ENCODE measurements at regions not wholly inside any gene's neighbourhood (a gene's known extent, or its start where the extent isn't known, plus 50 kb on each side); places are given as distances from the start of the nearest gene placed in this dataset.

GRCh38 chr2:79393806-79394484 lies 118.9 kb upstream of the CTNNA2 start:
- WGBS, 2 experiments = 60% methylated on average over 8 to 9 of the region's 9 CpGs
- peaks cover 14% of the 10 kb centered on the region for H3K4me1 ChIP-seq (ENCODE audit: control insufficient read depth, insufficient read depth, low read length)
- no peaks in the 10 kb centered on the region for H3K36me3 ChIP-seq (ENCODE audit: control insufficient read depth, insufficient read depth, low read length)
- no peaks in the 10 kb centered on the region for H3K9me3 ChIP-seq (ENCODE audit: control insufficient read depth, low read length)
- H3K27me3 ChIP-seq (ENCODE audit: control insufficient read depth, insufficient read depth, low read length, poor library complexity, severe bottlenecking) = no peaks in the 10 kb centered on the region
- H3K27ac ChIP-seq (ENCODE audit: insufficient read depth, low read depth, low read length, poor library complexity, severe bottlenecking) = peak overlapping the region; percentile 96
- no peak overlapping the region for H3K4me3 ChIP-seq (ENCODE audit: insufficient read depth, low read depth, low read length)

DNA sequence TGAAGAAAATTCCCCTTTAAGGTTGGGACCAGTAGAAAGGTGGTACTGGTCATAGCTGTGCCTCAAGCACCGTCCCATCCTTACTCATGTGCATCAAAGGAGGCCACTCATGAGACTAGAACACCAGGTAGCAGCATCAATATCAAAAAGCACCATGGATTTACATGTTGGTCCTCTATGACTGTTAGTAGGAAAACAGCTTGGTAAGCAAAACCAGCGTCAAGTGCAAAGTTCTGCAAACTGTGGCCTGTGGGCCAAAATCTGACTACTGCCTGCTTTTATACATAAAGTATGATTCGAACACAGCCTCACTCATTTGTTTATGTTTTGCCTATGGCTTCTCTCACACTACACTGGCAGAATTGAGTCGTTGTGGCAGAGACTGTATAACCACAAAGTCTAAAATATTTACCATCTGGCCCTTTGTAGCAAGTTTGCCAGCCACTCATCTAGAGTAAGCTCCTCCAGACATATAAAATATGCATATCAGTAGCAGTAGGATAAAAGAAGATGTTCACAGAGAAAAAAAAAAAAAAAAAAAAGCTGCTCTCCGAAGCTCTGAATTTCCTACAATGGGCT lies 119.7 kb upstream of the CTNNA2 start:
- Histone ChIP-seq H3K27me3 (ENCODE audit: control insufficient read depth, insufficient read depth, low read length, poor library complexity, severe bottlenecking) (no peaks in the 10 kb centered on the region), H3K36me3 (ENCODE audit: control insufficient read depth, insufficient read depth, low read length) (no peaks in the 10 kb centered on the region), H3K9me3 (ENCODE audit: control insufficient read depth, low read length) (no peaks in the 10 kb centered on the region), H3K27ac (ENCODE audit: insufficient read depth, low read depth, low read length, poor library complexity, severe bottlenecking) (peak overlapping the region; percentile 96), H3K4me3 (ENCODE audit: insufficient read depth, low read depth, low read length) (no peak overlapping the region), H3K4me1 (ENCODE audit: control insufficient read depth, insufficient read depth, low read length) (peaks cover 14% of the 10 kb centered on the region)
- WGBS, 2 experiments = 89 to 98% methylated on average over 4 to 5 of the region's 5 CpGs

- no peak overlapping the region for H3K4me3 ChIP-seq (ENCODE audit: insufficient read depth, low read depth, low read length)
- no peaks in the 10 kb centered on the region for H3K9me3 ChIP-seq (ENCODE audit: control insufficient read depth, low read length)
- no peaks in the 10 kb centered on the region for H3K36me3 ChIP-seq (ENCODE audit: control insufficient read depth, insufficient read depth, low read length)
- H3K4me1 ChIP-seq (ENCODE audit: control insufficient read depth, insufficient read depth, low read length) = peaks cover 11% of the 10 kb centered on the region
- WGBS, 2 experiments = 100% methylated on average over 1 of the region's 3 CpGs
- H3K27ac ChIP-seq (ENCODE audit: insufficient read depth, low read depth, low read length, poor library complexity, severe bottlenecking) = no peak overlapping the region
- H3K27me3 ChIP-seq (ENCODE audit: control insufficient read depth, insufficient read depth, low read length, poor library complexity, severe bottlenecking) = no peaks in the 10 kb centered on the region
Observed at GRCh38 chr2:79389481-79389880, 123.4 kb upstream of the CTNNA2 start.

DNA sequence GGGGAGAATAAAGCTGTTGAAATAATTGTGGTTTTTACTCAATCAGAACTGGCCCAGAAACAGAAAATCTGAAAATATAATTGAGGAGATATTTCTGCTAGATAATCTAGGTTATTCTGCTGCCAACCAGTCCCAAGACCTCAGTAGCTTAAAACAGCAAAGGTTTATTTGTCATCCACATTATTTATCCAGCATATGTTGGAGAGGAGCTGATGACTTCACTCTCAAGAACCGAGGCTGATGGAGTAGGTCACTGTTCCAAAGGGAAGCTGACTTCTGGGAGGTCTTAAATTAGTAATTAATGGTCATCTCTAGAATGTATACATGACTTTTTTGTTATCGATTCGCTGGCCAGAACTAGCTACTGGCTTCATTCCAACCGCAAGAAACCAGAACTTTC lies 124.8 kb upstream of the CTNNA2 start:
- no peaks in the 10 kb centered on the region for H3K27me3 ChIP-seq (ENCODE audit: control insufficient read depth, insufficient read depth, low read length, poor library complexity, severe bottlenecking)
- H3K4me1 ChIP-seq (ENCODE audit: control insufficient read depth, insufficient read depth, low read length) = peaks cover 2% of the 10 kb centered on the region
- H3K27ac ChIP-seq (ENCODE audit: insufficient read depth, low read depth, low read length, poor library complexity, severe bottlenecking) = no peak overlapping the region
- H3K4me3 ChIP-seq (ENCODE audit: insufficient read depth, low read depth, low read length) = no peak overlapping the region
- 90 to 98% methylated on average over 3 to 4 of the region's 4 CpGs for WGBS, 2 experiments
- no peaks in the 10 kb centered on the region for H3K9me3 ChIP-seq (ENCODE audit: control insufficient read depth, low read length)
- H3K36me3 ChIP-seq (ENCODE audit: control insufficient read depth, insufficient read depth, low read length) = no peaks in the 10 kb centered on the region

GRCh38 chr2:79387431-79387830 lies 125.4 kb upstream of the CTNNA2 start:
- Histone ChIP-seq H3K36me3 (ENCODE audit: control insufficient read depth, insufficient read depth, low read length) (no peaks in the 10 kb centered on the region), H3K27me3 (ENCODE audit: control insufficient read depth, insufficient read depth, low read length, poor library complexity, severe bottlenecking) (no peaks in the 10 kb centered on the region), H3K4me3 (ENCODE audit: insufficient read depth, low read depth, low read length) (no peak overlapping the region), H3K27ac (ENCODE audit: insufficient read depth, low read depth, low read length, poor library complexity, severe bottlenecking) (no peak overlapping the region), H3K9me3 (ENCODE audit: control insufficient read depth, low read length) (no peaks in the 10 kb centered on the region), H3K4me1 (ENCODE audit: control insufficient read depth, insufficient read depth, low read length) (no peaks in the 10 kb centered on the region)
- WGBS, 2 experiments = 93 to 95% methylated on average over 4 of the region's 4 CpGs

DNA sequence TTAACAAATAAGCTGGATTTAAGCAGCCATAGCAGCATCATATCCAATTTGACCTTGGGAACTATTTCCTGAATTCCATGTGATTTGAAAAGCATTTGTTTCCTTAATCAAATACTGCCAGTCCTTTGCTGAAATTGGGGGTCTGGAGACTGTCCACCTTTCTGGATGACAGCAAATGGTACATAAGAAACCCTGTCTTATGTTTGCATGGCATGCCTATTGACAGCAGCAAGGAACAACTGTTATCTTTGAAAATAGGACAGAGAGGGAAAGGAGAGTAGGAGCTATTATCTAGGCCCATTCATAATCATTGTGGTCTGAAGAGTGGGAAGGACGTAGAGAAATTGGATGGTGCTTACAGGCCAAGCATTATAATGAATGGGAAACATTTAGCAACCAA lies 129.2 kb upstream of the CTNNA2 start:
- no peaks in the 10 kb centered on the region for H3K36me3 ChIP-seq (ENCODE audit: control insufficient read depth, insufficient read depth, low read length)
- H3K27ac ChIP-seq (ENCODE audit: insufficient read depth, low read depth, low read length, poor library complexity, severe bottlenecking) = no peak overlapping the region
- no peak overlapping the region for H3K4me3 ChIP-seq (ENCODE audit: insufficient read depth, low read depth, low read length)
- H3K9me3 ChIP-seq (ENCODE audit: control insufficient read depth, low read length) = no peaks in the 10 kb centered on the region
- WGBS, 2 experiments = 77 to 96% methylated on average over 1 of the region's 1 CpG
- no peaks in the 10 kb centered on the region for H3K4me1 ChIP-seq (ENCODE audit: control insufficient read depth, insufficient read depth, low read length)
- H3K27me3 ChIP-seq (ENCODE audit: control insufficient read depth, insufficient read depth, low read length, poor library complexity, severe bottlenecking) = no peaks in the 10 kb centered on the region

GRCh38 chr2:79375817-79376216 lies 137.0 kb upstream of the CTNNA2 start:
- no peak overlapping the region for H3K27ac ChIP-seq (ENCODE audit: insufficient read depth, low read depth, low read length, poor library complexity, severe bottlenecking)
- H3K4me1 ChIP-seq (ENCODE audit: control insufficient read depth, insufficient read depth, low read length) = peaks cover 14% of the 10 kb centered on the region
- H3K36me3 ChIP-seq (ENCODE audit: control insufficient read depth, insufficient read depth, low read length) = no peaks in the 10 kb centered on the region
- H3K4me3 ChIP-seq (ENCODE audit: insufficient read depth, low read depth, low read length) = no peak overlapping the region
- WGBS, 2 experiments = 96 to 97% methylated on average over 4 of the region's 4 CpGs
- H3K27me3 ChIP-seq (ENCODE audit: control insufficient read depth, insufficient read depth, low read length, poor library complexity, severe bottlenecking) = no peaks in the 10 kb centered on the region
- no peaks in the 10 kb centered on the region for H3K9me3 ChIP-seq (ENCODE audit: control insufficient read depth, low read length)

DNA sequence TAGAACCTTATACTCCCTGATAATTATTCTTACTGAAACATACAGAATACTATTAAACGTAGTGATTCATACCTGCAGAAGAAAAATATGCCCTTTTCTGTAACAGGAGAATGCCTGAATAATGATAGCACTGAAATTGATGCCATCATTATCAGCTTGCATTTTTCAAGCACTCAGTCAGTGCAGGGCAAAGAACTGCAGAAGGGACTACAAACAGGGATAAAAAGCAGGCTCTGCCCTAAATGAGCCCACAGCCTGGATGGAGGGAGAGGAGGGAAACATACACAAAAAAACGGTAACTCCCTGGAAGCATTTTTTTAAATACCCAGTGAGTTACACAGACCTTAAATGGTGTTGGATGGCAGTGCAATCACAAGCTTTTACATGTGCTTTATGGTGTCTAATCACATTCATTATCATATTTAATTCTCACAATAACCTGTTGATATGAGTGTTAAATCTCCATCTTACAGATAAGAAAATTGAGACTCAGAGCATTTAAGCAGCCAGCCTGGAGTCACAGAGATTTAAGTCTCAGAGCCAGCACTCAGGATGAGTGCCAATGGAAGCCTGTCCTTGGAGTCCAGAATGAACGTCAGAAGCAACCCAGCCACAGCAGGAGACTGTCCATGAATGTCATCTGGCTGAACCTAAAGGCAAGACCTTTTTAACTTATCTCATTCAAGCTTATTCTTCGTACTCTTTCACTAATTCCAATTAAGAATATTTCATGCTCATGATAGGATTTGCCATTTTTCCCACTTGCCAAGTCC lies 139.3 kb upstream of the CTNNA2 start:
- WGBS, 2 experiments = 65 to 77% methylated on average over 3 to 4 of the region's 4 CpGs
- H3K9me3 ChIP-seq (ENCODE audit: control insufficient read depth, low read length) = no peaks in the 10 kb centered on the region
- no peaks in the 10 kb centered on the region for H3K36me3 ChIP-seq (ENCODE audit: control insufficient read depth, insufficient read depth, low read length)
- no peak overlapping the region for H3K27ac ChIP-seq (ENCODE audit: insufficient read depth, low read depth, low read length, poor library complexity, severe bottlenecking)
- peaks cover 33% of the 10 kb centered on the region for H3K4me1 ChIP-seq (ENCODE audit: control insufficient read depth, insufficient read depth, low read length)
- no peaks in the 10 kb centered on the region for H3K27me3 ChIP-seq (ENCODE audit: control insufficient read depth, insufficient read depth, low read length, poor library complexity, severe bottlenecking)
- H3K4me3 ChIP-seq (ENCODE audit: insufficient read depth, low read depth, low read length) = no peak overlapping the region

- Histone ChIP-seq H3K4me3 (ENCODE audit: insufficient read depth, low read depth, low read length) (no peak overlapping the region), H3K9me3 (ENCODE audit: control insufficient read depth, low read length) (no peaks in the 10 kb centered on the region)
- WGBS, 2 experiments = 76 to 83% methylated on average over 8 of the region's 8 CpGs
Observed at GRCh38 chr2:79370976-79371538, 141.8 kb upstream of the CTNNA2 start.

DNA sequence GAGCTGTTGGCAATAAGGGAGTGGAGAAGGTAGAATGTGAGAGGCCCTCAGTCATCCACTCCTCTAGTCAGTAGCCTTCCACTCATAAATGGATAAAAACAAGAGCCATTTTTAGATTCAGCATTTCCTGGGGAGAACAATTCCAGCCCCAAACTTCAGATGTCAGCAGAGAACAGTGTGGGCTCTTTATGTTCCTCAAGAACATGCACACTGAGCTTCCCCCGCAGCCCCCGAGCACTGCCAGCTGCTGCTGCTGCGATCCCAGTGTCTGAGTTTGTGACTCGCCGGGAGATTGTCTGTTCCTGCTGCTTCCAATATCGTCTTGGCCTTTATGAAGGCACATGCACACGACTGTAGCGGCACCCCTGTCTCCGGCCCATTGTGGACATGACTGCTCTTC lies 143.7 kb upstream of the CTNNA2 start:
- H3K27ac ChIP-seq (ENCODE audit: insufficient read depth, low read depth, low read length, poor library complexity, severe bottlenecking) = no peak overlapping the region
- H3K36me3 ChIP-seq (ENCODE audit: control insufficient read depth, insufficient read depth, low read length) = no peaks in the 10 kb centered on the region
- peaks cover 33% of the 10 kb centered on the region for H3K4me1 ChIP-seq (ENCODE audit: control insufficient read depth, insufficient read depth, low read length)
- H3K9me3 ChIP-seq (ENCODE audit: control insufficient read depth, low read length) = no peaks in the 10 kb centered on the region
- H3K4me3 ChIP-seq (ENCODE audit: insufficient read depth, low read depth, low read length) = no peak overlapping the region
- no peaks in the 10 kb centered on the region for H3K27me3 ChIP-seq (ENCODE audit: control insufficient read depth, insufficient read depth, low read length, poor library complexity, severe bottlenecking)
- WGBS, 2 experiments = 85 to 87% methylated on average over 9 of the region's 9 CpGs

More at GRCh38 chr2:79370976-79371538, 141.8 kb upstream of the CTNNA2 start:
- H3K4me1 ChIP-seq (ENCODE audit: control insufficient read depth, insufficient read depth, low read length) = peaks cover 33% of the 10 kb centered on the region
- no peaks in the 10 kb centered on the region for H3K27me3 ChIP-seq (ENCODE audit: control insufficient read depth, insufficient read depth, low read length, poor library complexity, severe bottlenecking)
- H3K36me3 ChIP-seq (ENCODE audit: control insufficient read depth, insufficient read depth, low read length) = no peaks in the 10 kb centered on the region
- H3K27ac ChIP-seq (ENCODE audit: insufficient read depth, low read depth, low read length, poor library complexity, severe bottlenecking) = peak overlapping the region; percentile 38

Data from ectodermal cell (in vitro differentiated cells).